PC-9 (cell line): ENCODE measurements at regions not wholly inside any gene's neighbourhood (a gene's known extent, or its start where the extent isn't known, plus 50 kb on each side); places are given as distances from the start of the nearest gene placed in this dataset.

Experiments
- CTCF ChIP-seq: fragments of 200-600 bp; sonication (generic); conservative IDR thresholded peaks from 2 replicates; pipeline ENCODE4 v1.6.1; 2017; ENCODE audit warnings: mixed run types, antibody characterized with exemption, mild to moderate bottlenecking, moderate library complexity
- EZH2 ChIP-seq: fragments of 200-600 bp; sonication (generic); IDR thresholded peaks from 2 replicates; pipeline ENCODE4 v1.8.0; 2017; ENCODE audit warnings: antibody characterized with exemption, low read depth

GRCh38 chr2:13877571-13877970 lies 754.9 kb upstream of the LRATD1 start:
- no peak for TF ChIP-seq CTCF
- TF ChIP-seq EZH2 = no peak
